K562 (cell line): ENCODE measurements at regions not wholly inside any gene's neighbourhood (a gene's known extent, or its start where the extent isn't known, plus 50 kb on each side); places are given as distances from the start of the nearest gene placed in this dataset.

Source experiments
- ATAC-seq: fragments of 200-7000 bp; cut with Tn5 transposase; 3 replicates; pipeline ENCODE4 v1.9.1; 2020; ENCODE audit warnings: moderate library complexity
- BruUV-seq: library from RNA; stranded (reverse); fragments of 400-500 nt; replicated peaks from 2 replicates; lab custom pipeline; 2021; lab: Mats Ljungman, UMichigan
- CTCF ChIA-PET: fragments of 300-600 bp; formaldehyde crosslinking; extraction: SDS; loops from one replicate; lab custom pipeline; 2021; ENCODE audit warnings: low intra/inter-chr PET ratio; lab: Yijun Ruan, JAX
- POLR2A ChIA-PET: fragments of 300-600, 350-650 bp; sonication (Branson Sonifier 250); formaldehyde crosslinking; extraction: SDS; loops from one replicate; lab custom pipeline; 2021; ENCODE audit warnings: antibody characterized with exemption, inconsistent platforms; lab: Yijun Ruan, JAX
- DNase-seq, 4 experiments: peaks; one replicate each; pipeline versions ENCODE4 v3.0.0 to v3.0.0-alpha.2; 2011 to 2018; ENCODE audit warnings: low spot score in 3 of 4, mixed read lengths in 3 of 4; ENCODE audit errors: extremely low read depth in 1 of 4
- FAIRE-seq: peaks from 2 replicates; lab custom pipeline; 2011; peaks lifted over from hg19 to GRCh38; lab: Jason Lieb, UNC
- H2AFZ ChIP-seq: 2 replicates; pipeline ENCODE4 v1.6.0; 2011; ENCODE audit warnings: low read depth, low read length, control low read depth, inconsistent platforms
- H3K27ac ChIP-seq: fragments of 200-600 bp; 3 replicates; pipeline ENCODE4 v1.8.0; 2011; ENCODE audit warnings: low read depth, mild to moderate bottlenecking, control low read depth, inconsistent platforms, low read length, moderate library complexity, mixed read lengths; ENCODE audit errors: extremely low read depth
- H3K27me3 ChIP-seq, 2 experiments: fragments of 300-600 bp in 1 of 2; 2 replicates in 1 of 2; 3 replicates in 1 of 2; pipeline versions ENCODE4 v1.6.0 to v1.8.0; 2011; ENCODE audit warnings: inconsistent platforms in 2 of 2, low read length in 2 of 2, mild to moderate bottlenecking in 1 of 2, mixed read lengths in 1 of 2, moderate library complexity in 1 of 2; ENCODE audit not compliant: control insufficient read depth in 2 of 2, insufficient read depth in 2 of 2
- H3K36me3 ChIP-seq: fragments of 300-600 bp; 3 replicates; pipeline ENCODE4 v1.8.0; 2011; ENCODE audit warnings: mild to moderate bottlenecking, low read length, inconsistent platforms; ENCODE audit not compliant: control insufficient read depth, insufficient read depth
- H3K4me1 ChIP-seq, 2 experiments: fragments of 200-600 bp in 1 of 2; replicated peaks in 1 of 2; 2 replicates in 1 of 2; 3 replicates in 1 of 2; pipeline versions ENCODE4 v1.5.1 to v1.8.0; 2011; ENCODE audit warnings: inconsistent platforms in 2 of 2, low read length in 2 of 2, mild to moderate bottlenecking in 1 of 2, mixed read lengths in 1 of 2, moderate library complexity in 1 of 2; ENCODE audit not compliant: control insufficient read depth in 2 of 2, insufficient read depth in 2 of 2
- H3K4me2 ChIP-seq: 2 replicates; pipeline ENCODE4 v1.6.1; 2011; ENCODE audit warnings: low read length, control low read depth, inconsistent platforms, mixed read lengths; ENCODE audit not compliant: insufficient read depth
- H3K4me3 ChIP-seq: fragments of 200-600 bp; sonication (generic), shearing (Covaris generic); 2 replicates; pipeline ENCODE4 v1.5.1; 2016; ENCODE audit warnings: control low read depth, inconsistent platforms
- H3K79me2 ChIP-seq: fragments of 200-600 bp; 3 replicates; pipeline ENCODE4 v1.8.0; 2011; ENCODE audit warnings: low read length, inconsistent platforms; ENCODE audit not compliant: control insufficient read depth, insufficient read depth
- H3K9ac ChIP-seq, 2 experiments: 2 replicates each; pipeline versions ENCODE4 v1.6.0 to v1.6.1; 2011; ENCODE audit warnings: low read depth in 2 of 2, low read length in 2 of 2, control low read depth in 1 of 2, inconsistent platforms in 1 of 2, mild to moderate bottlenecking in 1 of 2, mixed read lengths in 1 of 2; ENCODE audit not compliant: insufficient read depth in 1 of 2
- H3K9me1 ChIP-seq: one replicate; pipeline ENCODE4 v1.6.0; 2011; ENCODE audit warnings: inconsistent platforms, mild to moderate bottlenecking, low read length, moderate library complexity; ENCODE audit not compliant: control insufficient read depth, insufficient read depth
- H3K9me3 ChIP-seq: replicated peaks from 2 replicates; pipeline ENCODE4 v1.5.1; 2011; ENCODE audit warnings: low read depth, low read length, inconsistent platforms; ENCODE audit not compliant: control insufficient read depth, insufficient read depth
- H4K20me1 ChIP-seq: replicated peaks from 2 replicates; pipeline ENCODE4 v1.6.1; 2011; ENCODE audit warnings: low read length, inconsistent platforms, mixed read lengths; ENCODE audit not compliant: control insufficient read depth, insufficient read depth
- BCL6 ChIP-seq: fragments of 250-450 bp; sonication (Bioruptor Pico); IDR thresholded peaks from 2 replicates; pipeline ENCODE4 v1.4.0; 2020
- E2F5 ChIP-seq: sonication (generic); formaldehyde crosslinking; IDR thresholded peaks from 2 replicates; pipeline ENCODE4 v1.8.0; 2022; ENCODE audit warnings: mild to moderate bottlenecking, missing genetic modification reagents
- NFE2 ChIP-seq: IDR thresholded peaks from 2 replicates; pipeline ENCODE4 v1.6.1; 2014; ENCODE audit warnings: antibody characterized with exemption, low read depth
- POLR2H ChIP-seq: IDR thresholded peaks from 2 replicates; pipeline ENCODE4 v1.6.1; 2016; ENCODE audit warnings: missing genetic modification characterization, low read depth, mild to moderate bottlenecking, control low read depth, missing compliant biosample characterization, moderate library complexity
- PRDM10 ChIP-seq: fragments of 450-650 bp; IDR thresholded peaks from 2 replicates; pipeline ENCODE4 v1.6.1; 2018; ENCODE audit not compliant: partially characterized antibody
- TBP ChIP-seq: optimal IDR thresholded peaks from 2 replicates; pipeline ENCODE3; 2011; ENCODE audit warnings: low read depth, low read length, improper control_type of control experiment
- ZNF134 ChIP-seq: fragments of 250-450 bp; sonication (Bioruptor Pico); conservative IDR thresholded peaks from 2 replicates; pipeline ENCODE4 v1.4.0; 2020
- WGBS: fragments of 100-300 bp; shearing (Covaris generic); methylation state at CpG from one replicate; pipeline ENCODE4 v1.1.6; 2016; ENCODE audit warnings: low coverage, mixed read lengths; ENCODE audit not compliant: insufficient coverage; ENCODE audit errors: missing lambda C conversion rate; 5-methylcytosine and 5-hydroxymethylcytosine counted together
- in situ Hi-C: fragments of 300-500 bp; cut with MboI; formaldehyde crosslinking; loops from 4 replicates; pipeline ENCODE4 v1.15.0; 2018; ENCODE audit warnings: inconsistent platforms, mixed read lengths
- intact Hi-C: fragments of 100-400 bp; cut with micrococcal nuclease; formaldehyde crosslinking; loops from 2 replicates; pipeline ENCODE4 v1.14.2; 2022

- WGBS, result 11% methylated on average over 1 of the region's 1 CpG
- H3K9me3 ChIP-seq, result no peaks in the 10 kb centered on the region
- H3K9me1 ChIP-seq, result no peaks in the 10 kb centered on the region
- FAIRE-seq (no peak), DNase-seq (no peak), ATAC-seq (no peak)
- intact Hi-C loops, result no loop called here
- H3K9ac ChIP-seq, result no peak overlapping the region
- no peaks in the 10 kb centered on the region for H3K27me3 ChIP-seq
- H3K4me2 ChIP-seq, result no peak overlapping the region
- CTCF ChIA-PET, result no interaction called here
- H3K27ac ChIP-seq, result no peak overlapping the region
- peaks cover 0 to 3% of the 10 kb centered on the region in 2 experiments; a peak in 1 of 5 replicates for H3K4me1 ChIP-seq
- no peaks in the 10 kb centered on the region for H3K79me2 ChIP-seq
- in situ Hi-C loops, result no loop called here
- no peak overlapping the region for H2AFZ ChIP-seq
- no peak overlapping the region for H3K4me3 ChIP-seq
- no peaks in the 10 kb centered on the region for H3K36me3 ChIP-seq
- POLR2A ChIA-PET, result no interaction called here
- TF ChIP-seq E2F5 (CRISPR knock-in tag), result no peak
- no peak for TF ChIP-seq NFE2
- no peak for TF ChIP-seq BCL6 (CRISPR knock-in tag)
- no peak for TF ChIP-seq POLR2H
- no peak for TF ChIP-seq TBP
- no peak for TF ChIP-seq PRDM10
- TF ChIP-seq ZNF134 (CRISPR knock-in tag), result no peak
- no peaks in the 10 kb centered on the region for H4K20me1 ChIP-seq
- BruUV-seq, result no TSS peak
Observed at GRCh38 chr7:81195033-81195432, 276.2 kb upstream of the SEMA3C start.
